Erythroblast (primary cell): ENCODE measurements at regions not wholly inside any gene's neighbourhood (a gene's known extent, or its start where the extent isn't known, plus 50 kb on each side); places are given as distances from the start of the nearest gene placed in this dataset.
"Not testable (repeated sequence)": the region's sequence is repeated elsewhere in the genome, so short reads cannot be mapped to it uniquely, and the experiment has no call there.

Experiments
- DNase-seq, 2 experiments: peaks; one replicate each; lab custom pipeline; 2025; lab: John Stamatoyannopoulos, UW
- GATA1 ChIP-seq: IDR thresholded peaks from 2 replicates; pipeline ENCODE4 v1.6.1; 2011; ENCODE audit warnings: low read depth, mild to moderate bottlenecking, control low read depth, low read length, moderate library complexity
- POLR2A ChIP-seq: IDR thresholded peaks from 2 replicates; pipeline ENCODE4 v1.6.1; 2011; ENCODE audit warnings: mild to moderate bottlenecking, low read length

DNA sequence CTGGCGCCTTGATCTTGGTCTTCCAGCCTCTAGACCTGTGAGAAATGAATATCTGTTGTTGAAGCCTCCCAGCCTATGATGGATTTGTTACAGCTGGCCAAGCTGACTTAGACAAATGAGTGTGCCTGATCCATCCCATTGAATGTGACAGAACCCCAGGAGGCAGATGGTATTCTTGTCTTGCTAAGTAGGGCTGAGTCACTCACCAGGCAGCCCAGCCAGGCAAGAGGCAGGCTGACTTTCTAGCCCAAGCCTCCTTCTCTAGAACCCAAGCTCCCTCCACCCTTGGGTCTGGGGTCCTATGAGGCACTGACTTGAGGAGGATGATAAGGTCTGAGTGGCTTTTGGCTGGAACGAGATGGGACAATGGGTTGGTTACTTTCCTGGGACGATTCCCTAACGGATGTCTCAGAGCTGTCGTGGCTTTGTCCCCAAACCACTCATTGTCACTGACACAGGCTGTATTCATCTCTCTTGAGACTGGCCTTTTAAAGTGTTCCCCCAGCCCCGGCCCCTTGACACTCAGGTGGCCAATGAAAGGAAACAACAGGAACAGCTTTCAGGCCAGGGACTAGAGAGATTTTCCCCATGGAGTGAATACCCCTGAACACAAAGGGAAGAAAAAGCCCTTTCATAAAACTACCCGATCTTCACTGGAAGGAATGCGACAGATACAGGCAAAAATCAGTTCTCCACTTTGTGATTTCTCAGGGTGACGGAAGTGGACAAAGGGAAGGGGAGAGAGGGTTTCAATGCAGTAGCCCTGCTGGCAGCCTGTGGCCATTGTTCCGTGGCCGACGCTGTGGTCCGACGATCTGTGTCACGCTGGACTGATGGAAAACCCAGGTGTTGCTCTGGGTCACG, 264.2 kb downstream of the AACS start:
- DNase-seq, result no peak
- TF ChIP-seq POLR2A (no peak), GATA1 (no peak)

DNA sequence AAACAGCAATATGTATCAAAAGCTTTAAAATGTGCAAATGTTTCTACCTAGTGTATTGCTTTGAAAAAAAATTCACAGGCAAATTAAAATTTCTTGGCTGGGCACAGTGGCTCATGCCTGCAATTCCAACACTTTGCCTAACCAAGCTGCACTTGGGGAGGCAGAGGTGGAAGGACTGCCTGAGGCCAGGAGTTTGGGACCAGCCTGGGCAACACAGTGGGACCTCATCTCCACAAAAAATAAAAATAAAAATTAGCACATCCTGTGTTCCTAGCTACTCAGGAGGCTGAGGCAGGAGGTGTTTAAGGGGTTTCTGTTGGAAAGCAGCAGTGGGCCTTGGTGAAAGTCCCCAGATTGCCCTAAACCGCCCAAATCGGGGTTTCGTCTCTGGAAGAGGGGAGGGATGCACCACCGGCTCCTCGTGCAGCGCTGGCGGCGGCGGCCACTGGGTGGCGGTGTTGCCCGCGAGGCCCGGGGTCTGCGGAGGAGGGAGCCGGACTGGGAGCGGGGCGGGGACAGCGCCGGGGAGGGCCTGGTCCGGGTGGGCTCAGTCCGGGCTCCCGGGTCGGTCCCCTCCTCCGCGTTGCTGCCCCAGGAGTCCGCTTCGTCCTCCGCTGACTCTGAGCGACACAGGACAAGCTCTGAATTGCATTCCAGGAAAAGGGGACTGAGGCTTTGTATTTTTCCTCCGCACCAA, 265.6 kb downstream of the AACS start:
- TF ChIP-seq POLR2A (no peak), GATA1 (no peak)
- peak; percentile 26 to 54 for DNase-seq

DNA sequence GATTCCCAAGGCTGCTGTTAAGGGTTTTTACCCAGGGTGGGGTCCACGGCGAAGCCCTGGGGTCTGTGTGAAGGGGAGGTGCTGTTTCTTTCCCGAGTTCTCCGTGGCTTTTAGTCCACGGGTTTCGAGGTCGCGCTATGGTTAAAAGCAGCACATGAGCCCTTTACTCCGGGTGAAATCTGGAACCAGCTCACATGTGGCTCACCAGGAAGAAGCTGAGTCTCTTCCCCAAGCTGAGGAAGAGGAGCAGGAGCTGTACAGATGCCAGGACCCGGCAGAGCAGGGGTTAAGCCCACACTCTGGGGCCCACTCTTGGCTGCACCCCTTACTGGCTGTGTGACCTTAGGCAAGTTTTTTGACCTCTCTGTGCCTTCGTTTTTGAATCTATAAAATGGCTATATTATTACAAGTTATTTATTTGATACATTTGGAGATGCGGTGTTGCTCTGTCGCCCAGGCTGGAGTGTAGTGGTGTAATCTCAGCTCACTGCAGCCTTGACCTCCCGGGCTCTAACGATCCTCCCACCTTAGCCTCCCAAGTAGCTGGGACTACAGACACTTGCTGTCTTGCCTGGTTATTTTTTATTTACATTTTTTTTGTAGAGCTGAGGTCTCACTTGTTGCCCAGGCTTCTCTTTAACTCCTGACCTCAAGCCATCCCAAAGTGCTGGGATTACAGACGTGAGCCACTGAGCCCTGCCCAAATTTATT, 266.3 kb downstream of the AACS start:
- TF ChIP-seq GATA1, result no peak
- TF ChIP-seq POLR2A, result no peak
- no peak for DNase-seq

DNA sequence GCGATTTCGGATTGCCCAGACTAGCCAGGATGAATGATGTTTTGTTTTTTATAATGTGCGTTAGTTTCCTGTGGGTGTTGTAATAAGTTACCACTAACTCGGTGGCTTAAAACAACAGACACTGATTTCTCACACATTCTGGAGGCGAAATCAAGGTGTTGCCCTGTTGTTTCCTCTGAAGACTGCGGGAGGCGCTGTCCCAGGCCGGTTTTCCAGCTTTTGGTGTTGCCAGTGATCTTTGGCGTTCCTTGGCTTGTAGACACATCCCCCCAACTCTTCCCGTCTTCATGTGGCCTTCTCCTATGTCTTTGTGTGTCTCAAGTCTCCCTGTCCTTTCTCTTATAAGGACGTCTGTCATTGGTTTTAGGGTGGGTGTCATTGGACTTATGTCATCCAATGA, 267.7 kb downstream of the AACS start:
- DNase-seq, result no peak

DNA sequence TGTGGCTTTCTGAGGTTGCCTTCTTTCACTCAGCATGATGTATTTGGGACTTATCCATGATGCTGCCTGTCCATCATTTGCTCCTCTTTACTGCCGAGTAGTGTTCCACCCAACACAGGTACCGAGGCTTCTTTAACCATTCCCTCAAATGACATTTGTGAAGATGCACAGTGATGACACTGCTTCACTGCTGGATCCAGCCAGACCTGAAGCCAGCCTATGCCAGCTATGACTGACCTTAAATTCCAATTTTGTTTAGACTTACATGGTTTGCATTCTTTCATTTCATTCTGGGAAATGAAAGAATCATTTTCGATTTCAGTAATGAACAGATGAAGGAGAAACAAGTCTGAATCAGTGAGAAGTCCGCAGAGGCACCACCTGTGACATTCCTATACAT, 271.0 kb downstream of the AACS start:
- TF ChIP-seq POLR2A (no peak), GATA1 (no peak)
- no peak for DNase-seq

More for the DNA sequence above, 267.7 kb downstream of the AACS start:
- TF ChIP-seq GATA1 (no peak), POLR2A (no peak)

DNA sequence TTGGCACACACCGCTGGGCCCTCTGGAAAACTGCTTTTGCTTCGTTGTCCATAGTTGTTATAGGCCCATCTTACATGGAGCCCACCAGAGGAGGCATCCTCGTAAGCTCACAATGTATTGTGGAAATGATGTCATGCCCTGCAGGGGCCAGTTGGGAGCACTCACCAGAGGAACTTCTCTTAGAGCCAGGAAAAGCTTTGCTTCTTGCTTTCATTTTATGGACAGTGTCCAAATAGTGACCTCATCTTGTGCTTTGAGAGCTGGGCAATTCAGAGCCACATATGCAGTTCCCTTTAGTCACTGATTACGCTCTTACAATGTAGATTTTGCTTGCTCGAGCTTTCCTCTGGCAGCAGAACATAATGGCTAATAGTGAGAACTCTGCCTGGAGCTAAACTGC, 275.6 kb downstream of the AACS start:
- TF ChIP-seq POLR2A (no peak), GATA1 (no peak)
- DNase-seq, result no peak

DNA sequence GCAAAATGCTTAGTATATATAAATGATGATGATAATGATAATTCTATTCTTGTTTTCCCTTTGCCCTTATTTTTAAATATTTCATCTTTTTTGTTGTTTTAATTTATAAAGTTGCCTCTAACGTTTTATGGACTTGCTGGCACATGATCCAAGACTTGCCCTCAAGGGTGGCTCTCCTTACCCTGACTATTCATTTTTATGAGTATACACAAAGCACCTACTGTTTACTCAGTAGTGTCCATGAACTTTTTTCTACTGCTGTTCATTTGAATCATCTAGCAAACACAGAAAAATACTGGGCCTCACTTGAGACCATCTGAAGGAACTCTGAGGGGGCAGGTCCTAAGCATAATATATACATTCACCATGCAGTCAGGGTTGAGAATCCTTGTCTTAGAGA, 276.2 kb downstream of the AACS start:
- TF ChIP-seq GATA1 (no peak), POLR2A (no peak)
- no peak for DNase-seq

DNA sequence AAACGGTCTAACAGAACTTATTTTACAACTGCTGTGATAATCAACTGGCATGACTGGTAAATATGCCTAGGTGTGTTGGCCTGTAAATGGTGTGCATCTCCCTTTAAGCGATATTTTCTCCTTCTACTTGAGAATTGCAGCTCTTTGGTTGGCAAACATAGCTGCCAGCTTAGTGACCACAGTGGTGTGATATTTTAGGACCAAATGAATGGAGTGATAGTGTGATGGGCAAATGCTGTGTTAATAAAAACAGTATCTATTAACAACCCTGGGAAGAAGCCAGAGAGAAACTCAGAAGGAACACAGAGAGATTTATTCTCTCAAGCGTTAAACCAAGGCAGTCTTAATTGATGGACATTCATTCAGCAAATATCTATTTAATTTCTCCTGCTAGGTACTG, 278.4 kb downstream of the AACS start:
- DNase-seq, result no peak
- no peak for TF ChIP-seq GATA1
- no peak for TF ChIP-seq POLR2A

DNA sequence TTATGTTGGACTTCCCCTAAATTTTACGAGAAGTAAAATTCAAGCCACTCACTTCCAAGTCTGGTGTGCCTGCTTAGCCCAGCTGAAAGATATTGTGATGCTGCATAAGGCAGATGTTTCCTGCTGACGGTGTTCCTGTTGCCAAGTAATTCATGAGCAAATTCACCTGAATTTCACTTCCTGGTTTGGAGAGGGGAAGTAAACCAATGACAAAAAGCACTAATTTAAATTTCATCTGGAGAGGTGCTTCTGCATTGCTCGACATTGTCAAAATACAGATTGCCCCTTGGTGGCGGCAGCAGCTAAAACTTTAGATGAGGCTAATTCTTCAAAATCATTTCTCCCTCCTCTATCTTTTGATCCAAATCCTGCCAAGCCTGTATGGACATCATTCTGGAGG, 281.1 kb downstream of the AACS start:
- no peak for DNase-seq
- TF ChIP-seq POLR2A, result no peak

DNA sequence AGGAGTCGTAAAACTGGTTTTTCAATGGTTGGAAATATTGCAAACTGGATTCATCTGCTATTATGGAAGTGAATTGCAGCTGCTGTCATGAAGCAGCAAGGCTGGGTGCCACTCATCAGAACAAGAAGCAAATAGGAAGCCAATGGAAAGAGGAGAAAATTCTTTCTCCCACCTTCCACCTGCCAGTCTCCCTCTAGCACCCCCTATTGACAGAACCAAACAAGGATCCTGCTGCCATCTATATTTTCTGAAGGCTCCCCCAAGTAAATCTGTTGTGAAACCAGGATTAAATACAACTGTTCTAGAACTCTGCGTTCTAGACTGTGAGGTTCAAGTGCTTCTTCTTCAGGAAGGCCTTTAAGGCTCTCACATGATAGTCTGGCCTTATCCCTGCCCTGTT, 286.6 kb downstream of the AACS start:
- no peak for TF ChIP-seq POLR2A
- TF ChIP-seq GATA1, result no peak
- DNase-seq, result no peak

DNA sequence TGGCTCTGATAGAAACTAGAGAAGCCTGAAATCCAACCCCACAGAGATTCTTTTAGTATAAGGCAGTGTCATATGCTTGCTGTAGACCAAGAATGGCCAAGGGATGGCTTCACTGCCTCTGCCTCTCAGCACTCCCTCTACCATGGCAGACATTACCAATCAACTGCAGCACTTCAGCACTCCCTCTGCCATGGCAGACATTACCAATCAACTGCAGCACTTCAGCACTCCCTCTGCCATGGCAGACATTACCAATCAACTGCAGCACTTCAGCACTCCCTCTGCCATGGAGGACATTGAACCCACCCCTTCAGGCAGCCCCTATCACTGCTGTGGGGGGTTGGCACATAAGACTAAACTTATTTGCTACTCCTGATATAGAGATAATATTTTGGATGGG, 287.8 kb downstream of the AACS start:
- not testable (repeated sequence) for DNase-seq

DNA sequence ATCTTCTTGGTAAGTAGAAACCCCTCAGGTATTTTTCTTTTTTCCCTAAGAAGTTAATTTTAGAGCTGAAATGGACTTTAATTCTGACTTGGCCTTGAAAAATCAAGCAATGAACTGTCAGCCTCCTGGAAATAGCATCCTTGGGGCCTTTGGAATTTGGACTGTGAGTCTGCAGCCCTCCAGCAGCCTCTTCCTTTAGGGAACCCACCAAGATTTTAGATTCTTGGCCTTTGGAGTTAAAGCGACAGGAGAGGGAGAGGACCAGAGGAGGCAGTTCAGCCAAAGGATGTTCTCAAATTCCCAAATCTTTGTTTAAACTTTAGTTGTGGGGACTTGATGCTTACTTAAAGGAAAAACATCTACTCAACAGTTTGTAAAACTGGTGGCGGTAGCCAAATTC, 288.6 kb downstream of the AACS start:
- no peak for TF ChIP-seq POLR2A
- no peak for DNase-seq

DNA sequence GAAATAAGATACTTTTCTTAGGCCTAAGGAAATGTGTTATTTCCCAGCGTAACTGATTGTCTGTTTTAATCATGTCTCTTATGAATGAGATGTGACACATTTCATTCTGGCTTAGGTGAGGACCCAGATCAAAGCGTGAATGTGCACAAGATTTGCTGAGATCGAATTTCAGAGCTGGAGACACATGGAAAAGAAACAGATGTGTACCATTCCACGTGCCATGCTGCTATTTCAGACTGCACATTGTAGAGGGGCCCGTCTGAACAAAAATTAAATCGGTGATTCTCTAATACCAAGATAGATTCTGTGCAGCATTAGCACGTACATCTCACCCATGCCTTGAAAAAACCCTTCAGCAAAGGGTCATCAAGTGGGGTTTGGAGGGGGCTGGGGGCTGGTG, 290.4 kb downstream of the AACS start:
- TF ChIP-seq GATA1 (no peak), POLR2A (no peak)

DNA sequence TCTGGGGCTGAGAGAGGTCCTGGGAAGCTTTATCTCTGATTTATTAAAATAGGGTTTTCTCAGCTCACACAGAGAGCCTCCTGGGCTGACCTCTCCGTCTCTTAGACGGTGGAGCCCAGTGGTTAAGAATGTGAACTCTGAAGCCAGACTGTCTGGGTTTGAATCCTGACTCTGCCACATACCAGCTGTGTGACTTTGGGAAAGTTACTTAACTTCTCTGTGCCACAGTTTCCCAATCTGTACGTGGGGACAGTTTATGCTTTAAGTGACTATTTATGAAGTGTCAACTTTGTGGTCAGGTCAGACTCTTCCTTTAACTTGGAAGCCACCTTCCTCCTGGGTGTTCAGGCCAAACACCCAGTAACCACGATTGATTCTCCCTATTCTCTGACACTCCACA, 290.9 kb downstream of the AACS start:
- TF ChIP-seq POLR2A (no peak), GATA1 (no peak)
- no peak for DNase-seq

More for the DNA sequence above, 290.4 kb downstream of the AACS start:
- no peak for DNase-seq

DNA sequence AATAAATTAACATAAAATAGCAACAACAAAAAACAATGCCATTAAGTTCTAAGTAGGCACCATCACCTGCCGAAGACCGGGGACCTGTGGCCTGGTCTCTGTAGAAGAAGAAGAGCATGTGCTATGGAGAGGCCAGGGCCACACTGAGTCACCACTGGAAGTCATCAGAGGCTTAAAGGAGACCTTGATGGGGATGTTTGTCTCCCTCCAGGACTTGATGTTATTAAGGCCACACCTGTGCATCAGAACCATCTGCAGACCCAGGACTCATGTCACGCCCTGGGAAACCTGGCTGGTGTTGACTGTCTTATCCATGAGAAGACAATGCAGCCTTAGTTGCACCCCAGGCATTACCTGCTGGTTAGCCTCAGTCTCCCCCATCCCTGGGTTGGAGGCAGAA, 292.3 kb downstream of the AACS start:
- DNase-seq, result no peak
- no peak for TF ChIP-seq GATA1
- no peak for TF ChIP-seq POLR2A
